Nephron (organoid): ENCODE measurements at regions not wholly inside any gene's neighbourhood (a gene's known extent, or its start where the extent isn't known, plus 50 kb on each side); places are given as distances from the start of the nearest gene placed in this dataset.

Source experiments
- H3K27ac Mint-ChIP-seq, 3 experiments: 2 replicates each; pipeline ENCODE4 v1.8.0; 2020; ENCODE audit warnings: mixed read lengths in 3 of 3, mild to moderate bottlenecking in 2 of 3, moderate library complexity in 1 of 3
- H3K27me3 Mint-ChIP-seq: 2 replicates; pipeline ENCODE4 v1.8.0; 2021; ENCODE audit warnings: low read depth, mild to moderate bottlenecking, moderate library complexity, mixed read lengths
- H3K36me3 Mint-ChIP-seq: 2 replicates; pipeline ENCODE4 v1.8.0; 2020; ENCODE audit warnings: low read depth, mixed read lengths
- H3K4me1 Mint-ChIP-seq: 2 replicates; pipeline ENCODE4 v1.8.0; 2020; ENCODE audit warnings: mixed read lengths
- H3K4me3 Mint-ChIP-seq, 3 experiments: 2 replicates each; pipeline ENCODE4 v1.8.0; 2020; ENCODE audit warnings: mild to moderate bottlenecking in 3 of 3, mixed read lengths in 3 of 3, moderate library complexity in 2 of 3
- H3K9me3 Mint-ChIP-seq: 2 replicates; pipeline ENCODE4 v1.8.0; 2020; ENCODE audit warnings: mixed read lengths
- CTCF ChIP-seq, 3 experiments: fragments of 200-600 bp; sonication (generic); IDR thresholded peaks; one replicate each; pipeline ENCODE4 v1.5.0; 2021; ENCODE audit warnings: antibody characterized with exemption in 3 of 3; ENCODE audit not compliant: unreplicated experiment in 3 of 3

- Mint-ChIP-seq H3K9me3 (no peaks in the 10 kb centered on the region), H3K4me3 (no peak overlapping the region), H3K4me1 (no peaks in the 10 kb centered on the region), H3K36me3 (no peaks in the 10 kb centered on the region), H3K27ac (peak overlapping the region in 1 of 3 experiments; percentile 62), H3K27me3 (peaks cover 7% of the 10 kb centered on the region)
- no peak for TF ChIP-seq CTCF (IDR thresholded peaks at IDR 0.05; ENCODE audit: unreplicated experiment in 3 of 3)
Measured at GRCh38 chr14:24690492-24690891, 56.5 kb upstream of the GZMB start.

GRCh38 chr14:24688030-24688658 is 54.2 kb upstream of the GZMB start:
- no peak for TF ChIP-seq CTCF (IDR thresholded peaks at IDR 0.05; ENCODE audit: unreplicated experiment in 3 of 3)
- Mint-ChIP-seq H3K36me3 (no peaks in the 10 kb centered on the region), H3K27ac (no peak overlapping the region), H3K4me1 (no peaks in the 10 kb centered on the region), H3K4me3 (no peak overlapping the region), H3K27me3 (peaks cover 4% of the 10 kb centered on the region), H3K9me3 (no peaks in the 10 kb centered on the region)
